ENCODE measurements at regions not wholly inside any gene's neighbourhood (a gene's known extent, or its start where the extent isn't known, plus 50 kb on each side); places are given as distances from the start of the nearest gene placed in this dataset.
A peak's percentile ranks its signal among the peaks of the same experiment; 100 is the strongest.

- DNase-seq: no peak
Observed at GRCh38 chr5:88144219-88145001, 124.2 kb downstream of the TMEM161B start.

GRCh38 chr5:88143693-88144218 is 124.9 kb downstream of the TMEM161B start:
- DNase-seq: no peak

- DNase-seq: no peak
Observed at GRCh38 chr5:88142886-88143692, 125.6 kb downstream of the TMEM161B start.

- DNase-seq: no peak
Observed at GRCh38 chr5:88142636-88142885, 126.1 kb downstream of the TMEM161B start.

- DNase-seq: peak; percentile 97
Observed at GRCh38 chr5:88140856-88141752, 127.5 kb downstream of the TMEM161B start.

- no peak for DNase-seq
Observed at GRCh38 chr5:88140396-88140855, 128.2 kb downstream of the TMEM161B start.

- no peak for DNase-seq
Observed at GRCh38 chr5:88130211-88130815, 138.3 kb downstream of the TMEM161B start.

- no peak for DNase-seq
Observed at GRCh38 chr5:88128813-88129212, 139.8 kb downstream of the TMEM161B start.

GRCh38 chr5:88119535-88120125 is 149.0 kb downstream of the TMEM161B start:
- no peak for DNase-seq

GRCh38 chr5:88118179-88118578 is 150.5 kb downstream of the TMEM161B start:
- no peak for DNase-seq

GRCh38 chr5:88117546-88117945 is 151.1 kb downstream of the TMEM161B start:
- no peak for DNase-seq

- DNase-seq: no peak
Observed at GRCh38 chr5:88116396-88116795, 152.2 kb downstream of the TMEM161B start.

GRCh38 chr5:88115211-88115610 is 153.4 kb downstream of the TMEM161B start:
- DNase-seq: no peak

- DNase-seq: no peak
Observed at GRCh38 chr5:88113429-88113828, 155.2 kb downstream of the TMEM161B start.

GRCh38 chr5:88109818-88110217 is 158.8 kb downstream of the TMEM161B start:
- no peak for DNase-seq

GRCh38 chr5:88108490-88109279 is 160.0 kb downstream of the TMEM161B start:
- DNase-seq: no peak

GRCh38 chr5:88094906-88095496 is 173.6 kb downstream of the TMEM161B start:
- no peak for DNase-seq

- no peak for DNase-seq
Observed at GRCh38 chr5:88094403-88094802, 174.2 kb downstream of the TMEM161B start.

GRCh38 chr5:88093765-88094164 is 174.9 kb downstream of the TMEM161B start:
- no peak for DNase-seq

- no peak for DNase-seq
Observed at GRCh38 chr5:88092958-88093605, 175.6 kb downstream of the TMEM161B start.

Data from DMS 273 treated with DMSO at 0.1 percent for 48 hours (cell line).